Duodenal mucosa (tissue), 2 donors: ENCODE measurements at regions not wholly inside any gene's neighbourhood (a gene's known extent, or its start where the extent isn't known, plus 50 kb on each side); places are given as distances from the start of the nearest gene placed in this dataset.
"Not testable (repeated sequence)": the region's sequence is repeated elsewhere in the genome, so short reads cannot be mapped to it uniquely, and the experiment has no call there.

Experiments used
- H3K27ac ChIP-seq: one replicate; pipeline ENCODE4 v1.7.0; 2013; ENCODE audit warnings: low read depth, low read length
- H3K27me3 ChIP-seq, 2 donors: one replicate each; pipeline ENCODE4 v1.7.0; 2013; ENCODE audit warnings: low read length in 2 of 2, control low read depth in 1 of 2; ENCODE audit not compliant: insufficient read depth in 2 of 2, control insufficient read depth in 1 of 2
- H3K36me3 ChIP-seq, 2 donors: one replicate each; pipeline ENCODE4 v1.7.0; 2013; ENCODE audit warnings: low read length in 2 of 2, control low read depth in 1 of 2; ENCODE audit not compliant: insufficient read depth in 2 of 2, control insufficient read depth in 1 of 2
- H3K4me1 ChIP-seq, 2 donors: one replicate each; pipeline ENCODE4 v1.7.0; 2013; ENCODE audit warnings: low read length in 2 of 2, control low read depth in 1 of 2; ENCODE audit not compliant: insufficient read depth in 2 of 2, control insufficient read depth in 1 of 2
- H3K4me3 ChIP-seq, 2 donors: one replicate each; pipeline ENCODE4 v1.7.0; 2013; ENCODE audit warnings: low read length in 2 of 2, low read depth in 1 of 2
- H3K9ac ChIP-seq, 2 donors: one replicate each; pipeline ENCODE4 v1.7.0; 2013; ENCODE audit warnings: low read length in 2 of 2, low read depth in 1 of 2
- H3K9me3 ChIP-seq, 2 donors: one replicate each; pipeline ENCODE4 v1.7.0; 2013; ENCODE audit warnings: low read length in 2 of 2, control low read depth in 1 of 2; ENCODE audit not compliant: control insufficient read depth in 1 of 2

- Histone ChIP-seq H3K9me3 (no peaks in the 10 kb centered on the region), H3K9ac (no peak overlapping the region), H3K27me3 (no peaks in the 10 kb centered on the region), H3K27ac (no peak overlapping the region), H3K4me1 (no peaks in the 10 kb centered on the region), H3K4me3 (no peak overlapping the region), H3K36me3 (no peaks in the 10 kb centered on the region)
These were observed 745.3 kb downstream of the NR2F1-AS1 start for GRCh38 chr5:92835712-92836111.

DNA sequence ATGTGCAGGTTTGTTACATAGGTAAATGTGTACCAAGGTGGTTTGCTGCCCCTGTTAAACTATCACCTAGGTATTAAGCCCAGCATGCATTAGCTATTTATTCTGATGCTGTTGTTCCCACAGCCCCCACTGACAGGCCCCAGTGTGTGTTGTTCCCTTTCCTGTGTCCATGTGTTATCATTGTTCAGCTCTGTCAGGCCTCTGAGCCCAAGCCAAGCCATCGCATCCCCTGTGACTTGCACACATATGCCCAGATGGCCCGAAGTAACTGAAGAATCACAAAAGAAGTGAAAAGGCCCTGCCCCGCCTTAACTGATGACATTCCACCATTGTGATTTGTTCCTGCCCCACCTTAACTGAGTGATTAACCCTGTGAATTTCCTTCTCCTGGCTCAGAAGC is 757.5 kb downstream of the NR2F1-AS1 start:
- not testable (repeated sequence) for H3K9me3 ChIP-seq

DNA sequence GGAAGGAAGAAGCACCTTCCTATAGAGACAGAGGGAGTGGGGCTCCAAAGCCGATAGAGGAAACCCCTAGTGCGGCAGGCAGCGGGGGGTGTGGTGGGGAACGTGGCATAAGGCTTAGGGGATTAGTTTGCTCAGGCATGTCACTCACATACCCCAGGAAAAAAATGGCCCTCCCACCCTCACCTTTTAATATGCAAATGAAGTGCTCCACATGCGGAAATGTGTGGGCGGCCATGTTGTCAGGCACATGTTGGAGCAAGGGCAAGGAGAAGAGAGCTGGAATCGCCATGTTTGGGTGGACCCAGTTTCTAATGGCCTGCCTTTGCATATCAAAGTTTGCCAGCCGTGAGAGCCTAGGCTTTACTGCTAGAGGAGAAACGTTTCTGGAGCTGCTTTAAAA is 758.8 kb downstream of the NR2F1-AS1 start:
- Histone ChIP-seq H3K4me3 (no peak overlapping the region), H3K9ac (no peak overlapping the region), H3K9me3 (no peaks in the 10 kb centered on the region), H3K27me3 (no peaks in the 10 kb centered on the region), H3K27ac (no peak overlapping the region), H3K36me3 (no peaks in the 10 kb centered on the region), H3K4me1 (no peaks in the 10 kb centered on the region)

More for the DNA sequence above, 757.5 kb downstream of the NR2F1-AS1 start:
- H3K36me3 ChIP-seq, H3K9ac ChIP-seq, H3K27me3 ChIP-seq, H3K4me3 ChIP-seq, H3K4me1 ChIP-seq, H3K27ac ChIP-seq: not testable (repeated sequence)

GRCh38 chr5:92809855-92810465 is 771.1 kb downstream of the NR2F1-AS1 start:
- Histone ChIP-seq H3K9me3 (no peaks in the 10 kb centered on the region), H3K27me3 (no peaks in the 10 kb centered on the region), H3K36me3 (no peaks in the 10 kb centered on the region), H3K27ac (no peak overlapping the region), H3K9ac (no peak overlapping the region), H3K4me3 (no peak overlapping the region), H3K4me1 (no peaks in the 10 kb centered on the region)

DNA sequence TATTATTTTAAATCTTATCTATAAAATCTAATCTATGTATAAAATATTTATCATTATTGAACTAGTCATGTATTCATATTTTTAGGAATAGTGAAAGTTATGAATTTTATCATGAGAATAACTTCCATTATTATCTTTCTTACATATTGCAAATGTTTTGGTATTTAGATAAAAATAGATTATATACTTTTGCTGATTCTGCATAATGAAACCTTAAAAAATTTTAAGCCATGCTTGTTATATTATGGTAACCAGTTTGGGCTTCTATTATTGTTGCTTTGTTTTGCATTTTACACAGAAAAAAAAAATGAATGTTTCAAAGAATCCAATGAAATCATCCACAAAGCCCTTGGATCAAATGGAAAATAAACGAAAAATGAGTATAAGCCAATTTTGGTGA is 772.5 kb downstream of the NR2F1-AS1 start:
- H3K9ac ChIP-seq = no peak overlapping the region
- no peaks in the 10 kb centered on the region for H3K27me3 ChIP-seq
- H3K4me1 ChIP-seq = no peaks in the 10 kb centered on the region
- no peak overlapping the region for H3K4me3 ChIP-seq
- H3K36me3 ChIP-seq = no peaks in the 10 kb centered on the region
- no peaks in the 10 kb centered on the region for H3K9me3 ChIP-seq
- H3K27ac ChIP-seq = no peak overlapping the region

DNA sequence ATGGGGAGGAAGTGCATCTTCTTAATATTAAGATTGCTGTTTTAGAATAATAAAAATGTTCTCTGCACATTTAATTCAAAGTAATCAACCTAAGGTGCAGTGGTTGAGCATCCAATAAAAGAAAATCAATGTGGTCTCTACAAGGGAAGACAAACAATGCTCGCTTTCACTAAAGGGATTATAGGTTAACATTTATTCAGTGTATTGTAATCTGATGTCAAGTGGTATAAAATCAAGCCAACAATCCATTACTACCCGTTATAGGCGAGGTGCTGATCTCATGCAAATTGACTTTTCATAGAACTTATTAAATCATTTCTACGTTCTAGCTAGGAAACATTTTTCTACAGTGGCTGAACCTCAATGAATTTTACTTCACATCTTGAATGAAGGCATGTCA is 773.9 kb downstream of the NR2F1-AS1 start:
- Histone ChIP-seq H3K9ac (no peak overlapping the region), H3K36me3 (no peaks in the 10 kb centered on the region), H3K27me3 (no peaks in the 10 kb centered on the region), H3K4me3 (no peak overlapping the region), H3K27ac (no peak overlapping the region), H3K4me1 (no peaks in the 10 kb centered on the region), H3K9me3 (no peaks in the 10 kb centered on the region)

- Histone ChIP-seq H3K4me3 (no peak overlapping the region), H3K4me1 (no peaks in the 10 kb centered on the region), H3K9me3 (no peaks in the 10 kb centered on the region), H3K36me3 (no peaks in the 10 kb centered on the region), H3K27ac (no peak overlapping the region), H3K9ac (no peak overlapping the region), H3K27me3 (no peaks in the 10 kb centered on the region)
These were observed 775.6 kb downstream of the NR2F1-AS1 start for GRCh38 chr5:92805446-92805845.

- Histone ChIP-seq H3K27ac (no peak overlapping the region), H3K4me1 (no peaks in the 10 kb centered on the region), H3K36me3 (no peaks in the 10 kb centered on the region), H3K9me3 (no peaks in the 10 kb centered on the region), H3K9ac (no peak overlapping the region), H3K4me3 (no peak overlapping the region), H3K27me3 (no peaks in the 10 kb centered on the region)
These were observed 779.1 kb downstream of the NR2F1-AS1 start for GRCh38 chr5:92801911-92802310.

GRCh38 chr5:92800365-92800764 is 780.7 kb downstream of the NR2F1-AS1 start:
- no peak overlapping the region for H3K4me3 ChIP-seq
- H3K36me3 ChIP-seq = no peaks in the 10 kb centered on the region
- no peak overlapping the region for H3K9ac ChIP-seq
- H3K4me1 ChIP-seq = no peaks in the 10 kb centered on the region
- peaks cover 0 to 6% of the 10 kb centered on the region in 2 donors for H3K9me3 ChIP-seq
- H3K27ac ChIP-seq = no peak overlapping the region
- no peaks in the 10 kb centered on the region for H3K27me3 ChIP-seq

GRCh38 chr5:92795633-92796032 is 785.4 kb downstream of the NR2F1-AS1 start:
- H3K4me1 ChIP-seq = no peaks in the 10 kb centered on the region
- no peak overlapping the region for H3K27ac ChIP-seq
- peaks cover 0 to 6% of the 10 kb centered on the region in 2 donors for H3K9me3 ChIP-seq
- no peaks in the 10 kb centered on the region for H3K27me3 ChIP-seq
- no peak overlapping the region for H3K9ac ChIP-seq
- no peak overlapping the region for H3K4me3 ChIP-seq
- H3K36me3 ChIP-seq = no peaks in the 10 kb centered on the region

- Histone ChIP-seq H3K4me1 (no peaks in the 10 kb centered on the region), H3K27me3 (no peaks in the 10 kb centered on the region), H3K9me3 (no peaks in the 10 kb centered on the region), H3K27ac (no peak overlapping the region), H3K36me3 (no peaks in the 10 kb centered on the region), H3K4me3 (no peak overlapping the region), H3K9ac (no peak overlapping the region)
These were observed 801.0 kb downstream of the NR2F1-AS1 start for GRCh38 chr5:92780057-92780456.
